H1 (cell line): ENCODE measurements at regions not wholly inside any gene's neighbourhood (a gene's known extent, or its start where the extent isn't known, plus 50 kb on each side); places are given as distances from the start of the nearest gene placed in this dataset.

Experiments used
- CTCF ChIA-PET: fragments of 300-600 bp; sonication (Branson Sonifier 250); formaldehyde crosslinking; loops from one replicate; lab custom pipeline; 2021; ENCODE audit not compliant: partially characterized antibody; lab: Charles Lee
- POLR2A ChIA-PET: fragments of 300-600 bp; sonication (Branson Sonifier 250); formaldehyde crosslinking; loops from one replicate; lab custom pipeline; 2021; ENCODE audit warnings: inconsistent platforms; ENCODE audit not compliant: partially characterized antibody; lab: Charles Lee
- DNase-seq, 2 experiments: peaks; one replicate each; pipeline versions ENCODE4 v3.0.0 to v3.0.0-alpha.2; 2010 to 2022; ENCODE audit warnings: low spot score in 2 of 2, low read depth in 1 of 2, mixed read lengths in 1 of 2
- FAIRE-seq: peaks from 2 replicates; lab custom pipeline; 2011; peaks lifted over from hg19 to GRCh38; lab: Jason Lieb, UNC
- H2AFZ ChIP-seq: 2 replicates; pipeline ENCODE4 v1.8.1; 2012; ENCODE audit warnings: low read length, inconsistent platforms
- H2AK5ac ChIP-seq: 2 replicates; pipeline ENCODE4 v1.6.1; 2013; ENCODE audit warnings: low read depth, low read length
- H2BK120ac ChIP-seq: replicated peaks from 2 replicates; pipeline ENCODE3; 2013; ENCODE audit warnings: low read depth, low read length, inconsistent platforms
- H2BK12ac ChIP-seq: 2 replicates; pipeline ENCODE4 v1.6.1; 2013; ENCODE audit warnings: low read depth, low read length
- H2BK15ac ChIP-seq: 2 replicates; pipeline ENCODE4 v1.6.1; 2013; ENCODE audit warnings: low read length
- H2BK20ac ChIP-seq: 2 replicates; pipeline ENCODE4 v1.6.1; 2013; ENCODE audit warnings: low read length
- H2BK5ac ChIP-seq: 2 replicates; pipeline ENCODE4 v1.6.1; 2013; ENCODE audit warnings: low read depth, low read length
- H3K14ac ChIP-seq: 2 replicates; pipeline ENCODE4 v1.6.1; 2013; ENCODE audit warnings: inconsistent platforms; ENCODE audit not compliant: insufficient read length
- H3K18ac ChIP-seq: 2 replicates; pipeline ENCODE4 v1.6.1; 2013; ENCODE audit warnings: low read length; ENCODE audit errors: extremely low read depth
- H3K23ac ChIP-seq: 2 replicates; pipeline ENCODE4 v1.6.1; 2013; ENCODE audit warnings: inconsistent platforms; ENCODE audit not compliant: insufficient read length
- H3K23me2 ChIP-seq: 2 replicates; pipeline ENCODE4 v1.6.1; 2013; ENCODE audit warnings: low read depth, low read length
- H3K27ac ChIP-seq: 2 replicates; pipeline ENCODE4 v1.6.1; 2011; ENCODE audit warnings: low read depth, low read length, inconsistent platforms
- H3K27me3 ChIP-seq, 4 experiments: replicated peaks in 1 of 4; 1 replicate in 1 of 4; 2 replicates in 3 of 4; pipeline versions ENCODE4 v1.6.1 to v1.8.1; 2011 to 2013; ENCODE audit warnings: low read length in 3 of 4, mild to moderate bottlenecking in 3 of 4, inconsistent platforms in 2 of 4, mixed read lengths in 2 of 4, moderate library complexity in 1 of 4; ENCODE audit not compliant: control insufficient read depth in 3 of 4, insufficient read depth in 3 of 4; ENCODE audit errors: extremely low read depth in 1 of 4
- H3K36me3 ChIP-seq, 4 experiments: 2 replicates each; pipeline versions ENCODE4 v1.6.1 to v1.8.1; 2011 to 2013; ENCODE audit warnings: mild to moderate bottlenecking in 4 of 4, low read length in 3 of 4, moderate library complexity in 2 of 4, control low read depth in 1 of 4, inconsistent platforms in 1 of 4; ENCODE audit not compliant: insufficient read depth in 4 of 4, control insufficient read depth in 2 of 4
- H3K4ac ChIP-seq: replicated peaks from 2 replicates; pipeline ENCODE3; 2013; ENCODE audit warnings: low read length, low read depth, mixed read lengths, inconsistent platforms; ENCODE audit not compliant: insufficient read length
- H3K4me1 ChIP-seq, 4 experiments: replicated peaks in 1 of 4; 1 replicate in 1 of 4; 2 replicates in 3 of 4; pipeline versions ENCODE4 v1.6.1 to v1.8.1; 2011 to 2013; ENCODE audit warnings: low read length in 3 of 4, inconsistent platforms in 2 of 4, mixed read lengths in 1 of 4; ENCODE audit not compliant: insufficient read depth in 4 of 4, control insufficient read depth in 3 of 4
- H3K4me2 ChIP-seq, 2 experiments: 2 replicates each; pipeline versions ENCODE4 v1.6.1 to v1.8.1; 2011 to 2013; ENCODE audit warnings: low read depth in 2 of 2, low read length in 2 of 2, control low read depth in 1 of 2, inconsistent platforms in 1 of 2, mild to moderate bottlenecking in 1 of 2; ENCODE audit not compliant: insufficient read depth in 1 of 2
- H3K4me3 ChIP-seq, 4 experiments: fragments of 200-600, 300-600 bp in 1 of 4; sonication (generic), shearing (Covaris generic), sonication (Bioruptor Twin) in 1 of 4; 2 replicates each; pipeline versions ENCODE4 v1.5.1 to v1.8.1; 2011 to 2016; ENCODE audit warnings: low read length in 4 of 4, low read depth in 3 of 4, control low read depth in 2 of 4, inconsistent platforms in 2 of 4, mild to moderate bottlenecking in 2 of 4, mixed read lengths in 1 of 4, moderate library complexity in 1 of 4; ENCODE audit not compliant: insufficient read depth in 2 of 4; ENCODE audit errors: extremely low read depth in 1 of 4
- H3K56ac ChIP-seq: replicated peaks from 2 replicates; pipeline ENCODE3; 2013; ENCODE audit warnings: low read depth, mild to moderate bottlenecking, mixed read lengths, low read length, inconsistent platforms; ENCODE audit not compliant: insufficient read length
- H3K79me1 ChIP-seq: 2 replicates; pipeline ENCODE4 v1.6.1; 2013; ENCODE audit warnings: low read depth, low read length, control low read depth
- H3K79me2 ChIP-seq, 2 experiments: 2 replicates each; pipeline versions ENCODE4 v1.6.1 to v1.8.1; 2012 to 2013; ENCODE audit warnings: low read length in 2 of 2, mild to moderate bottlenecking in 2 of 2, inconsistent platforms in 1 of 2; ENCODE audit not compliant: insufficient read depth in 2 of 2, control insufficient read depth in 1 of 2
- H3K9ac ChIP-seq, 4 experiments: replicated peaks in 1 of 4; 1 replicate in 1 of 4; 2 replicates in 3 of 4; pipeline versions ENCODE4 v1.6.1 to v1.8.1; 2011 to 2013; ENCODE audit warnings: low read depth in 3 of 4, low read length in 3 of 4, control low read depth in 2 of 4, mild to moderate bottlenecking in 2 of 4, moderate library complexity in 2 of 4, inconsistent platforms in 1 of 4; ENCODE audit errors: extremely low read depth in 1 of 4
- H3K9me3 ChIP-seq, 2 experiments: 2 replicates each; pipeline versions ENCODE4 v1.6.1 to v1.8.1; 2012 to 2013; ENCODE audit warnings: mild to moderate bottlenecking in 2 of 2, moderate library complexity in 2 of 2, control low read depth in 1 of 2, inconsistent platforms in 1 of 2, low read depth in 1 of 2, low read length in 1 of 2, mixed read lengths in 1 of 2; ENCODE audit not compliant: insufficient read depth in 2 of 2
- H4K20me1 ChIP-seq, 2 experiments: replicated peaks in 1 of 2; 2 replicates each; pipeline versions ENCODE3 to v1.8.1; 2011 to 2013; ENCODE audit warnings: inconsistent platforms in 2 of 2, low read length in 2 of 2, mild to moderate bottlenecking in 1 of 2; ENCODE audit not compliant: insufficient read depth in 2 of 2, control insufficient read depth in 1 of 2
- H4K5ac ChIP-seq: 2 replicates; pipeline ENCODE4 v1.6.1; 2013; ENCODE audit warnings: low read length, low read depth, mixed read lengths, inconsistent platforms; ENCODE audit not compliant: insufficient read length
- H4K8ac ChIP-seq: 2 replicates; pipeline ENCODE4 v1.8.0; 2013; ENCODE audit warnings: mild to moderate bottlenecking, moderate library complexity, low read length, inconsistent platforms; ENCODE audit not compliant: insufficient read depth; ENCODE audit errors: extremely low read depth
- H4K91ac ChIP-seq: replicated peaks from 2 replicates; pipeline ENCODE3; 2013; ENCODE audit warnings: low read length, mixed read lengths, inconsistent platforms; ENCODE audit not compliant: insufficient read length
- ASH2L ChIP-seq: fragments of 200-600, 300-600 bp; sonication (generic); IDR thresholded peaks from one replicate; pipeline ENCODE4 v1.7.1; 2017; ENCODE audit warnings: low read length
- FOSL1 ChIP-seq: IDR thresholded peaks from 2 replicates; pipeline ENCODE4 v1.6.1; 2011; ENCODE audit warnings: mild to moderate bottlenecking, low read depth, low read length, moderate library complexity; ENCODE audit not compliant: insufficient read depth
- HDAC6 ChIP-seq: IDR thresholded peaks from one replicate; pipeline ENCODE4 v1.7.1; 2012; ENCODE audit warnings: low read depth, mild to moderate bottlenecking, inconsistent platforms, low read length, moderate library complexity
- KDM4A ChIP-seq: IDR thresholded peaks from one replicate; pipeline ENCODE4 v1.7.1; 2012; ENCODE audit warnings: low read depth, mild to moderate bottlenecking, moderate library complexity, low read length, inconsistent platforms; ENCODE audit not compliant: severe bottlenecking
- PHF8 ChIP-seq: fragments of 200-600 bp; sonication (generic); conservative IDR thresholded peaks from 2 replicates; pipeline ENCODE4 v1.7.1; 2012; ENCODE audit warnings: low read depth, mild to moderate bottlenecking, inconsistent platforms, low read length, moderate library complexity
- RAD21 ChIP-seq, 2 experiments: IDR thresholded peaks in 1 of 2; conservative IDR thresholded peaks in 1 of 2; 2 replicates each; pipeline ENCODE4 v1.6.1; 2011; ENCODE audit warnings: low read depth in 2 of 2, low read length in 2 of 2, improper control_type of control experiment in 1 of 2, inconsistent platforms in 1 of 2, mild to moderate bottlenecking in 1 of 2, moderate library complexity in 1 of 2
- RFX5 ChIP-seq: IDR thresholded peaks from 2 replicates; pipeline ENCODE4 v1.6.1; 2011; ENCODE audit warnings: low read depth, low read length, improper control_type of control experiment, borderline replicate concordance
- SIN3A ChIP-seq, 2 experiments: IDR thresholded peaks in 1 of 2; conservative IDR thresholded peaks in 1 of 2; 2 replicates each; pipeline ENCODE4 v1.6.1; 2011 to 2012; ENCODE audit warnings: low read length in 2 of 2, improper control_type of control experiment in 1 of 2, low read depth in 1 of 2, mild to moderate bottlenecking in 1 of 2
- SP4 ChIP-seq: IDR thresholded peaks from 2 replicates; pipeline ENCODE4 v1.6.1; 2012; ENCODE audit warnings: low read length, inconsistent platforms
- WGBS, 2 experiments: shearing (Covaris generic) in 1 of 2; methylation state at CpG; one replicate each; pipeline versions ENCODE4 v1.1.6 to v1.1.7; 2013 to 2015; ENCODE audit warnings: low lambda C conversion rate in 2 of 2, mixed read lengths in 2 of 2, inconsistent platforms in 1 of 2, low coverage in 1 of 2, missing lambda C conversion rate in 1 of 2; ENCODE audit not compliant: insufficient replicate concordance in 2 of 2, insufficient coverage in 1 of 2, insufficient read length in 1 of 2; ENCODE audit errors: extremely low coverage in 1 of 2, missing lambda C conversion rate in 1 of 2; 5-methylcytosine and 5-hydroxymethylcytosine counted together
- TF ChIP-seq, protein P1 (sequence below): IDR thresholded peaks from 2 replicates; pipeline ENCODE4 v1.6.1; 2012; ENCODE audit warnings: inconsistent platforms

DNA sequence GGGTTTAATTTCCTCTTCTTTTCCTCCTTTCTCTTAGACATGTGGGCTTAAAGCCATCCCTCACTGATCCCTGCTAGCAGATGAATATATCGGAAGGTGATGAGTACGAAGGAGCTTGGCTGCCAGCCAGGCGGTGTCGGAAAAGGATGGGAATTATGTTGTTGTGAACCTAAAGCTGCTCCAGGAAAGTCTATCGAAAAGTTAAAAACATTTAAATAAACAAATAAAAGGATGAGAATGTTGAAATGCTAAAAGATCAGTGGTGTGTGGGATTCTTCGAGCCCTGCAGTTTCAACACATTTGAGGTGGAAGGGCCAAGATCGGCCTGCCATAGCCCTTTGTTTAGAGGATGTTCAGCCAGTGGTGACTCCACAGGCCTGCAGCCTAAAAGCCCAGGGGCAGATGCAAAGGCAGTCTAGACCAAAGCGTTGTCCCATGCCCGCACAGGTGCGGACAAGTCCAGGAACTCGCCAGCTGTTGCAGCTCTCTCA lies 107.9 kb downstream of the JCAD start:
- FAIRE-seq: no peak
- Histone ChIP-seq H2BK15ac (no peak overlapping the region), H4K91ac (no peak overlapping the region), H3K4me2 (no peak overlapping the region), H4K5ac (no peak overlapping the region), H3K27me3 (no peaks in the 10 kb centered on the region), H3K23ac (no peak overlapping the region), H3K23me2 (no peaks in the 10 kb centered on the region), H2BK120ac (no peak overlapping the region), H2BK20ac (no peak overlapping the region), H2BK5ac (no peak overlapping the region), H3K79me1 (no peaks in the 10 kb centered on the region), H3K4me3 (no peak overlapping the region), H3K36me3 (no peaks in the 10 kb centered on the region), H2BK12ac (no peak overlapping the region), H2AK5ac (no peak overlapping the region), H3K4ac (no peak overlapping the region), H2AFZ (peak overlapping the region; percentile 80; the same call in 1 of the 2 replicates), H3K56ac (no peak overlapping the region), H4K8ac (no peak overlapping the region), H3K18ac (no peak overlapping the region), H3K14ac (no peak overlapping the region), H3K4me1 (peaks cover 3 to 9% (median 4%) of the 10 kb centered on the region in 4 experiments; a peak in 5 of 7 replicates), H3K9me3 (no peaks in the 10 kb centered on the region), H4K20me1 (no peaks in the 10 kb centered on the region), H3K9ac (no peak overlapping the region), H3K79me2 (no peaks in the 10 kb centered on the region), H3K27ac (no peak overlapping the region)
- ChIA-PET POLR2A (interaction anchor here (0.6 kb wide), 1 partner anchor 46 kb away, joined by 3 read pairs; no protein-coding TSS in a partner anchor), CTCF (interaction anchor here (0.6 to 1.7 kb wide), 4 partner anchors 13 to 371 kb away, joined by 3 to 5 read pairs (median 4); no protein-coding TSS in a partner anchor)
- DNase-seq: no peak
- WGBS, 2 experiments: 92% methylated on average over 11 of the region's 11 CpGs; no CpG with 5 or more reads in 1 of the 2 experiments
- no peak for TF ChIP-seq RAD21 (IDR thresholded peaks at IDR 0.05 in 1 of 2, conservative IDR thresholded peaks at IDR 0.05 in 1 of 2; ENCODE audit: low read depth in 2 of 2, low read length in 2 of 2)
- no peak for TF ChIP-seq SIN3A (conservative IDR thresholded peaks at IDR 0.05 in 1 of 2, IDR thresholded peaks at IDR 0.05 in 1 of 2; ENCODE audit: low read depth in 1 of 2, low read length in 2 of 2)
- no peak for TF ChIP-seq KDM4A
- TF ChIP-seq SP4: no peak
- TF ChIP-seq, protein P1, sequence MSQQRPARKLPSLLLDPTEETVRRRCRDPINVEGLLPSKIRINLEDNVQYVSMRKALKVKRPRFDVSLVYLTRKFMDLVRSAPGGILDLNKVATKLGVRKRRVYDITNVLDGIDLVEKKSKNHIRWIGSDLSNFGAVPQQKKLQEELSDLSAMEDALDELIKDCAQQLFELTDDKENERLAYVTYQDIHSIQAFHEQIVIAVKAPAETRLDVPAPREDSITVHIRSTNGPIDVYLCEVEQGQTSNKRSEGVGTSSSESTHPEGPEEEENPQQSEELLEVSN: no peak
- TF ChIP-seq HDAC6: no peak
- no peak for TF ChIP-seq RFX5
- TF ChIP-seq ASH2L: no peak
- no peak for TF ChIP-seq FOSL1
- TF ChIP-seq PHF8: no peak
